HG02885 (cell line): ENCODE measurements at regions not wholly inside any gene's neighbourhood (a gene's known extent, or its start where the extent isn't known, plus 50 kb on each side); places are given as distances from the start of the nearest gene placed in this dataset.
"Not testable (repeated sequence)": the region's sequence is repeated elsewhere in the genome, so short reads cannot be mapped to it uniquely, and the experiment has no call there.

Source experiments
- ATAC-seq: cut with Tn5 transposase; IDR thresholded peaks from one replicate; pipeline ENCODE4 v1.9.1; 2021; ENCODE audit warnings: mild to moderate bottlenecking; ENCODE audit not compliant: unreplicated experiment, poor library complexity

DNA sequence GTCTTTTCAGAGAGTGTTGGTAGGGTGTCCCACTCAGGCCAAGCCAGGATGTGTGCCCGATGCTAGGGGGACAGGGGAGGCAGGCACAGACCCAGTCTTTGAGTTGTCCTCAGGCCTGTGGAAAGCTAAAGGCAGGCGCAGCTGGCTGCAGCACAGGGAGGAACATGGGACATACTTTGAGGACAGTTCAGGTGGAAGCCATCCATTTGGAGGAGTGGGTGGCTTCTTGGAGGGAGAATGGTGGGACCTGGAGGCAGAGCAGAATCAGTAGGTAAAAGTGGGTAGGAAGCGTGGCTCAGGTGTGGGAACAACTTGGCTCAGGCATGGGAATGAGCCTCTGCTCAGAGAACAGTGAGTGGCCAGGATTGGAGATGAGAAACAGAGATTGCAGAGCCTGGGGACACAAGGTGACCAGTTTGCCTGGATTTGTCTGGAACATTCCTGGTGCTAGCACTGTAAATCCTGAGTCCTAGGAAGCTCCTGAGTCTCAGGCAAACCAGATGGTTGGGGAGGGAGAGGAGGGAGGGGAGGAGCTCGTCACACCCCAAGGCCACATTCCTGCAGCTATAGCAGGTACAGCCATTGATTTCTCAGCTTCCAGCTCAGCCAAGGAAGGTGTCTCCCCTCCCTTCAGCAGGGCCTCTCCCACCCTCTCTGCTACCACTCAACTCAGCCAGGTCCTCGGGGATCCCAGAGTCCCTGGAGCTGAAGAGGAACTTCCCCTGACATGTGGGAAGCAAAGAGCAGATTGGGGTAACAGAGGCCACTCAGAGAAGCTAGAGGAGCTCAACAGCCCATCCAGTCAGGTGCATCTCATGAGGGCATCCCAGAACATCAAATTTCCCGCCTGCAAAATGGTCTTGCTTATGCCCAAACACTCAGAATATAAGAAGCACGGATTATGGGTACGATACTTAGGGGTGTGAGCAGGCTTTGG lies 65.2 kb upstream of the TINAGL1 start:
- no peak for ATAC-seq

DNA sequence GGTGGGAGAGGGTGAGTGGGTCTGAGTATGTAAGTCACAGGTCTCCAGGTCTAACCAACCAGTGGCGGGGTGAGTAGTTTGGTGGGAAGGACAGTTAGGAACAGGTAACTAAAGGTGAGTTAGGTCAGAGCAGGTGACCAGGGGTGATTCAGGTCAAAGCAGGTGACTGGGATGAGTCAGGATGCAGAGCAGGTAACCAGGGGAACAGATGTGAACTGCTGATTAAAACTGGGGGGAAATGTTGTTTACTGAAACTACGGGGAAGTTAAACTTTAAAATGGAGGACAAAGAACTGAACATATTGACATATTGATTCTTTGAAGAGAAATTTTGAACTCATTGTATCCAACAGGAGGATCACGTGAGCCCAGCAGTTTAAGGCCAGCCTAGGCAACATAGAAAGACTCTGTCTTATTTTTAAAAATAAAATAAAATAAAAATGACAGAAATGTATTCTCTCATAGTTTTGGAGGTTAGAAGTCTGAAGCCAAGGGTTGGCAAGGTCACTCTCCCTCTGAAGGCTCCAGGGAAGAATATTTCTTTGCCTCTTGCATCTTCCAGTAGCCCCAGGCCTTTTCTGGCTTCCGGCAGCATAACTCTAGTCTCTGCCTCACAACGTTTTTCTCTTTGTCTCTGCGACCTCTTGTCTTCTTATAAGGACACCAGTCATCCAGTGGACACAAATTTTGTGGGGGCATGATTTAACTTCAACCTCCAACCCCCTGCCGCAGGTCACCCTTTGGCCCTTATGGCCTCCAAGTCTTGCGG lies 64.3 kb upstream of the TINAGL1 start:
- ATAC-seq = no peak

DNA sequence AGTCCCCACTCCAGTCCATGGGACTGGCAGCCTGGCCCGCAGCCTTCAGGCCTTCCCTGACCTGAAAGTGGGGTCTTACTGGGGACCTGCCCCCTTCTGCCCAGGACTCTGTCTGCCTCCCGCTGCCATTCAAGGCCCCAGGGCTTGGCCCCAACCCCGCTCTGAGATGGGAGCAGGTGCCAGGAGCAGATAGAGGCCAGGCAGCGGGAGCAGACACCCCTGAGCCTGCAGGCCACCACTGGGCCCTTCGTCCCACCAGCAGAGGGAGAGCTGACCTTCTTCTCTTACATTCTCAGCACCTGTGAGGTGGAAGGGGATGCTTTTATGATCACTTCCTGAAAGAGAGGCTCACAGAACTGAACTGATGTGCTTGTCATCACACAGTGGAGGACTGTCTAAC lies 62.2 kb upstream of the TINAGL1 start:
- no peak for ATAC-seq

DNA sequence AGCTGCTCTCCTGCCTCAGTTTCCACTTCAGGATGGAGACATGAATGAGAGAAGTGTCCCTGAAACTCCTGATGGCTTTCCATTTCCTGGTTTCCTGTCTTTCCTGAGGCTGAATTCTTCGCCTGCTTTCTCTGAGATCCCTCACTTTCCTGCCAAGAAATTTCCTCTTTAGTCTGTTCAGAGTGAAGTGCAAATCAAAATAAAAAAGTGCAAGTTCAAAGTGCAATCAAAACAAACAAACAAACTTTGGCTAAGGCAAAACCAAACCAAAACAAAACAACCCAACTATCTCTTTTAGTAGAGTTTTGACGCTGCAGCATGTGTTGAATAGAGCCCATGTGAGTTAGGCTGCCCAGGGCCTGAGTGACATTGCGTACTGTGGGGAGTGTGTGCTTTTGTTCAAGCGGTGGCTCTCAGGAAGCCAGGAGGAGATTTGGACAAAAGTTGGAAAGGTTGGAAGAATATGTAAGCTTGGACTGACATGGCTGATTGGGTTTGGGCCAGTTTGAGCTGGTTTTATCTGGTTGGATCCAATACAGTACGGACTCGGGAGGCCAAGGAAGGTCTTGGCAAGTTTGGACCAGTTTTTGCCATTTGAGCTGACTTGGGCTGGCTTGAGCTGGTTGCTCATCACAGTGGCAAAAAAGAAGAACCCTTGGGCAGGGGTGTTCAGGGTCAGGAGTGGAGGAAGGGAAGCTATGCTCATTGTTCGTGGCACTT lies 61.1 kb upstream of the TINAGL1 start:
- no peak for ATAC-seq

DNA sequence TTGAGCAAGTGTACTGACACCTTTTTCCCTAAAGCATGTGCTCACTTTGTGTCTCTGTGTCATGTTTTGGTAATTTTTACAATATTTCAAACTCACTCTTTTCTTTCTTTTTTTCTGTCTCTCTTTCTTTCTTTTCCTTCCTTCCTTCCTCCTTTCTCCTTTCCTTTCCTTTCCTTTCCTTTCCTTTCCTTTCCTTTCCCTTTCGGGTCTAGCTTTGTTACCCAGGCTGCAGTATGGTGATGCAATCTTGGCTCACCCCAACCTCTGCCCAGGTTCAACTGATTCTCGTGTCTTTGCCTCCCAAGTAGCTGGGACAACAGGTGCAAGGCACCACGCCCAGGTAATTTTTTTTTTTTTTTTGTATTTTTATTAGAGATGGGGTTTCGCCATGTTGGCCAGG lies 60.4 kb upstream of the TINAGL1 start:
- no peak for ATAC-seq

DNA sequence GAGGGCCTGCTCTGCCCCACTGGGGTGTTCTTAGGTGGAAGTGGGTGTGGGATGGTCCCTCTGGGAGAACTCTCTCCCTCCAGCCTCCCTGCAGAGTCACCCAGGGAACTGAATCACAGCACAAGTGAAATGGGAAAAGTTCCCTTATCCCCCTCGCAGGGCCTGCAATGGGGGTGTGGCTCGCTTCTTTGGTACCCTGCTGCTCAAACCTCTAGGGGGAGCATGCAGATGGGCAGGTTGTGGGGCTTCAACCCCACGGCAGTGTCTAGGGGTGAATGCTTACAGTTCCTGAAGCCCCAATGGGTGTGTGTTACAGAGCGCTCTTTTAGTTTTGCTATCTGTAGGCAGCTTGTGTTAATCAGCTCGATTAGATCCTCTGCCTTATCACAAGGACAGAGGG lies 59.0 kb upstream of the TINAGL1 start:
- ATAC-seq = no peak

DNA sequence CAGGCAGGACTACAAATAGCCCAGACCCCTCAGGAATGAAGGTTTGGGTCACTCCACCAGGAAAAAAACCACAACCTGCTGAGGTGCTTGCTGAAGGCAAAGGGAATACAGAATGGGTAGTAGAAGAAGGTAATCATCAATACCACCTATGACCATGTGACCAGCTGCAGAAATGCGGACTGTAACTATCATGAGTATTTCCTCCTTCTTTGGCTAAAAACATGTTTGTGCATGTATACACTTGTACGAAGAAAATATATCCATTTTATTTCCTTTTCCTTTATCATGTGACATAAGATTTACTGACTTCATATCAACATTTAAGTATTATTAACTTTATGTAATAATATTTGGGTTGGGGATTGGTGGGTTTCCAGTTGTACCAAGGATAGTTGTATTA lies 58.3 kb upstream of the TINAGL1 start:
- not testable (repeated sequence) for ATAC-seq

DNA sequence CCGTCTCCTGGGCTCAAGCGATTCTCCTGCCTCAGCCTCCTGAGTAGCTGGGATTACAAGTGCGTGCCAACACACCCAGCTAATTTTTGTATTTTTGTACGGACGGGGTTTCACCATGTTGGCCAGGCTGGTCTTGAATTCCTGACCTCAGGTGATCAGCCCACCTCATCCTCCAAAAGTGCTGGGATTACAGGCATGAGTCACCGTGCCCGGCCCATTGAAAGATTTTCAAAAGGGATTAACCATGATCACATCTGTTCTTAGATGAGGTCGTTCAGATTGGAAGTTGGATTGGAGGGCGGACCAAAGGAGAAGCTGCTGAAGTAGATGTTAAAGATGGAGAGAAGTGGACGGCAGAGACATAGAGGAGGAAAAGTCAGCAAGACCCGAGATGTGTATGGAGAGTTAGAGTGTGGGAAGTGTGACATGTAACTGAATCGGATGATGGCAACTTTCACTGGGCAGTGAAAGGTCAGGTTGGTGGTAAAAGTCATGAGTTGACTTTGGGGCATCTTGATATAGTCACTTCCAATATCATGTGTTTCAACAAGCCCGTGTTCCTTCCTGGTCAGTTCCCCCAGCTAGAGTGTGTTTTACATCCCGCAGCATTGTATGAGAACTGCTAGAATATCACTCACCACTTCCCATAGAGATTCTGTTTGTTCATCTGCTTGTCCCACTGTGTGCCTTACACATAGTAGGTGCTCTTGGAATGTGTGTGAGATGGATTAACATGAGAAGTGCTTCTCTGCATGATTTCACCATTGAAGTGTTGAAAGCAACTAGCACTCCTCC lies 54.4 kb upstream of the TINAGL1 start:
- ATAC-seq = no peak

DNA sequence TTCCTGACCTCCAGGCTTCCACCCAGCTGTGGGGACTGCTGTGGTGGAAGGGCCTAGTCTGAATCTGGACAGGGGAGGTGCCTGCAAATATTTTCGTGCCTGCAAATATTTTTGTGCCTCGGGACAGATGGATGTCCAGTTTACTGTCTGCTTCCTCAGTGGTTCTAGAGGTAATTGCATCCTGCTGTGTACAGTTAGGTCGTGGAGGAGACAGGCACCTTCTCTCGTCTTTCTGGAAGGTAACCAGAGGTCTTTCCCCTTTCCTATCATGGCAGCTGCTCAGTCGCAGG lies 53.8 kb upstream of the TINAGL1 start:
- ATAC-seq = no peak

DNA sequence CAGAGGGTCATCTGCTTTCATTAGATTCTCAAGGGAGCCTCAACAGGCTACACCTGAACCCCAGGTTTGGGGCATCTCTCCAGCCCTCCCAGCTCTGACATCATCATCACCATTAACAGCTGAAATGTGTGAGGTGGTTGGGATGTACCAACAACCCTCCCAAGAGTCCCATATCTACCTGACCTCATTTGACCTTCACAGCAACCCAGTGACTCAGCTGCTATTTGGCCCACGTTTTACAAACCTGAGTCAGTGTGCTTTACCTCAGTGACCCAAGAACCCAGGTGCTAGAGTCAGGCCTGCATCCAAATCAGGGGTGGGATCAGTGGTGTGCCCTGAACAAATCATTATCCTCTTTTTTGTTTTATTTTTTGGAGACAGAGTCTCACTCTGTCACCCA lies 53.3 kb upstream of the TINAGL1 start:
- no peak for ATAC-seq

DNA sequence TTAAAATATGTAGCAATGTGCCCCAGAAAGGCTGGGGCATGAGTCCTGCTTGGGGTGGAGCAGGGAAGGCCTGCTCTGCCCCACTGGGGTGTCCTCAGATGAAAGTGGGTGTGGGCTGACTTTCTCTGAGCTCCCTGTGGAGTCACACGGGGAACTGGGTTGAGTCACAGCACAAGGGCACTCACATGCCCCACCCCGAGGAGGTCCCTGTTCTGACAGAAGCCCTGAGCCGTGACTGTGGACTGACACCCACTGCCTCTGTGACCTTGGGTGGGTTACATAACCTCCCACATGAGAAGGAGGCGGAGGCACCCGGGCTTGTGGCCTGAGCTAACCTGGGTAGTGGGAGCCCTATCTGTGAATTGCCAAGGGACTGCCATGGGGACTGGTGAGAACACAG lies 52.5 kb upstream of the TINAGL1 start:
- ATAC-seq = no peak

DNA sequence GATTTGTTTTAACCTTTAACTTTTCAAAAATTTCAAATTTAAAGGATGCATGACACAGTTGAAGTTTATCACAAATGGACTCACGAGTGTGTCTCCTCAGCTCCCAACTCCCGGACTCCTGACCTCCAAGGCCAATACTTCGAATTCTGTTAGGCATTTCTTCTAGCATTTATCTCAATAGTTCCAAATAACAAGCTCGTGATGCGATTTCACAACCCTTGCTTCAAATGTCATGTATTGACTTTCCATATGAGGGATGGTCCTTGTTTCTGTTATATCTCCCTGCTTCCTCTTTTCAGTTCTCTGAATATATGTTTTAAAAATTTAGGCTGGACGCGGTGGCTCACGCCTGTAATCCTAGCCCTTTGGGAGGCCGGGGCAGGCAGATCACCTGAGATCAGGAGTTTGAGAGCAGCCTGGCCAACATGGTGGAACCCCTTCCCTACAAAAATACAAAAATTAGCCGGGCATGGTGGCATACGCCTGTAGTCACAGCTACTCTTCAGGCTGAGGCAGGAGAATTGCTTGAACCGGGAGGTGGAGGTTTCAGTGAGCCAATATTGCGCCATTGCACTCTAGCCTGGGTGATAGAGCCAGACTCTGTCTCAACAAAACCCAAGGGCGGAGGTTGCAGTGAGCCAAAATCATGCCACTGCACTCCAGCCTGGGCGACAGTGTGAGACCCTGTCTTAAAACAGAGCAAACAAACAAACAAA lies 52.0 kb upstream of the TINAGL1 start:
- ATAC-seq = no peak
